Endothelial cell of umbilical vein (primary cell): ENCODE measurements at regions not wholly inside any gene's neighbourhood (a gene's known extent, or its start where the extent isn't known, plus 50 kb on each side); places are given as distances from the start of the nearest gene placed in this dataset.

Experiments used
- BruUV-seq: library from RNA; stranded (reverse); fragments of 400-500 nt; replicated peaks from 2 replicates; lab custom pipeline; 2021; lab: Mats Ljungman, UMichigan
- CTCF ChIA-PET: fragments of 300-600, 350-600 bp; sonication (Branson Sonifier 250); formaldehyde crosslinking; loops from one replicate; lab custom pipeline; 2021; ENCODE audit warnings: antibody characterized with exemption, inconsistent platforms; lab: Charles Lee
- POLR2A ChIA-PET: fragments of 300-600, 350-600 bp; sonication (Branson Sonifier 250); formaldehyde crosslinking; loops from one replicate; lab custom pipeline; 2021; ENCODE audit warnings: antibody characterized with exemption, inconsistent platforms; lab: Charles Lee
- DNase-seq: peaks from one replicate; pipeline ENCODE4 v3.0.0-alpha.2; 2011; ENCODE audit warnings: low read depth, low spot score
- FAIRE-seq: peaks from 2 replicates; lab custom pipeline; 2011; peaks lifted over from hg19 to GRCh38; lab: Jason Lieb, UNC
- H2AFZ ChIP-seq: 2 replicates; pipeline ENCODE4 v1.6.0; 2012; ENCODE audit warnings: low read depth, low read length, control low read depth, inconsistent platforms
- H3K27ac ChIP-seq: 2 replicates; pipeline ENCODE4 v1.5.1; 2011; ENCODE audit warnings: low read depth, mild to moderate bottlenecking, control low read depth, low read length, moderate library complexity; ENCODE audit not compliant: insufficient read depth
- H3K27me3 ChIP-seq, 2 experiments: 2 replicates each; pipeline versions ENCODE4 v1.6.0 to v1.6.1; 2011; ENCODE audit warnings: low read length in 2 of 2, mixed read lengths in 1 of 2; ENCODE audit not compliant: control insufficient read depth in 2 of 2, insufficient read depth in 2 of 2
- H3K36me3 ChIP-seq, 2 experiments: 2 replicates in 1 of 2; 3 replicates in 1 of 2; pipeline ENCODE4 v1.5.1; 2011; ENCODE audit warnings: low read length in 2 of 2, mild to moderate bottlenecking in 1 of 2, moderate library complexity in 1 of 2; ENCODE audit not compliant: control insufficient read depth in 2 of 2, insufficient read depth in 2 of 2; ENCODE audit errors: extremely low read depth in 1 of 2
- H3K4me1 ChIP-seq: 3 replicates; pipeline ENCODE4 v1.5.1; 2011; ENCODE audit warnings: mild to moderate bottlenecking, low read length; ENCODE audit not compliant: control insufficient read depth, insufficient read depth; ENCODE audit errors: extremely low read depth
- H3K4me2 ChIP-seq: 2 replicates; pipeline ENCODE4 v1.6.1; 2011; ENCODE audit warnings: low read length, control low read depth, mixed read lengths; ENCODE audit not compliant: insufficient read depth
- H3K4me3 ChIP-seq, 3 experiments: fragments of 200-600 bp in 1 of 3; sonication (generic), shearing (Covaris generic) in 1 of 3; replicated peaks in 1 of 3; 2 replicates each; pipeline ENCODE4 v1.5.1; 2011 to 2016; ENCODE audit warnings: control low read depth in 3 of 3, low read length in 3 of 3, mild to moderate bottlenecking in 2 of 3, inconsistent platforms in 1 of 3, low read depth in 1 of 3, moderate library complexity in 1 of 3; ENCODE audit not compliant: insufficient read depth in 1 of 3
- H3K79me2 ChIP-seq: 2 replicates; pipeline ENCODE4 v1.6.0; 2012; ENCODE audit warnings: low read length, inconsistent platforms; ENCODE audit not compliant: control insufficient read depth, insufficient read depth
- H3K9ac ChIP-seq: replicated peaks from 2 replicates; pipeline ENCODE3; 2011; ENCODE audit warnings: low read length, control low read depth; ENCODE audit not compliant: insufficient read depth; ENCODE audit errors: extremely low read depth
- H3K9me1 ChIP-seq: replicated peaks from 3 replicates; pipeline ENCODE4 v1.6.0; 2011; ENCODE audit warnings: mild to moderate bottlenecking, low read length; ENCODE audit not compliant: control insufficient read depth, insufficient read depth; ENCODE audit errors: extremely low read depth
- H3K9me3 ChIP-seq: replicated peaks from 2 replicates; pipeline ENCODE4 v1.5.1; 2012; ENCODE audit warnings: low read length, inconsistent platforms; ENCODE audit not compliant: control insufficient read depth, insufficient read depth
- H4K20me1 ChIP-seq: replicated peaks from 2 replicates; pipeline ENCODE3; 2011; ENCODE audit warnings: mild to moderate bottlenecking, low read length; ENCODE audit not compliant: control insufficient read depth, insufficient read depth; ENCODE audit errors: extremely low read depth
- EZH2 ChIP-seq: IDR thresholded peaks from 2 replicates; pipeline ENCODE4 v1.6.1; 2012; ENCODE audit warnings: borderline replicate concordance, low read depth, mild to moderate bottlenecking, moderate library complexity, low read length, inconsistent platforms; ENCODE audit not compliant: severe bottlenecking
- FOS ChIP-seq: IDR thresholded peaks from 2 replicates; pipeline ENCODE4 v1.6.1; 2011; ENCODE audit warnings: mild to moderate bottlenecking, low read length, moderate library complexity, borderline replicate concordance; ENCODE audit not compliant: insufficient read depth
- GATA2 ChIP-seq: IDR thresholded peaks from 2 replicates; pipeline ENCODE4 v1.7.0; 2011; ENCODE audit warnings: low read depth, mild to moderate bottlenecking, moderate library complexity, mixed read lengths, low read length; ENCODE audit not compliant: insufficient read length, insufficient read depth
- JUN ChIP-seq: IDR thresholded peaks from 2 replicates; pipeline ENCODE4 v1.6.1; 2011; ENCODE audit warnings: borderline replicate concordance, low read depth; ENCODE audit not compliant: insufficient read length, insufficient read depth
- MAX ChIP-seq: IDR thresholded peaks from 2 replicates; pipeline ENCODE4 v1.6.1; 2011; ENCODE audit not compliant: insufficient read depth, insufficient read length
- MYC ChIP-seq: IDR thresholded peaks from one replicate; pipeline ENCODE4 v1.6.1; 2011; ENCODE audit warnings: mild to moderate bottlenecking, low read depth, low read length
- POLR2A ChIP-seq: IDR thresholded peaks from 2 replicates; pipeline ENCODE4 v1.6.1; 2012; ENCODE audit warnings: low read depth, mild to moderate bottlenecking, control low read depth, low read length
- POLR2AphosphoS5 ChIP-seq: IDR thresholded peaks from 2 replicates; pipeline ENCODE4 v1.6.1; 2012; ENCODE audit warnings: low read depth, mild to moderate bottlenecking, control low read depth, low read length, moderate library complexity; ENCODE audit not compliant: insufficient read depth
- dilution Hi-C: fragments of 300-500 bp; cut with MboI; formaldehyde crosslinking; loops from one replicate; pipeline ENCODE4 v1.15.0; 2019; ENCODE audit warnings: low sequenced_read_pairs; ENCODE audit not compliant: extremely low pct_ligation_motif_present
- intact Hi-C: fragments of 100-400 bp; cut with micrococcal nuclease; formaldehyde crosslinking; loops from one replicate; pipeline ENCODE4 v1.10.0; 2022
- TF ChIP-seq, protein P1 (sequence below), 2 donors: IDR thresholded peaks; 1 replicate in 1 of 2; 2 replicates in 1 of 2; pipeline ENCODE4 v1.5.1; 2011; ENCODE audit warnings: low read length in 2 of 2, mild to moderate bottlenecking in 2 of 2, moderate library complexity in 2 of 2, control low read depth in 1 of 2, inconsistent platforms in 1 of 2, low read depth in 1 of 2; ENCODE audit not compliant: insufficient read depth in 1 of 2; ENCODE audit errors: extremely low read depth in 1 of 2

- no peak overlapping the region for H3K4me2 ChIP-seq
- H3K9me3 ChIP-seq: no peaks in the 10 kb centered on the region
- no peak overlapping the region for H2AFZ ChIP-seq
- no TSS peak for BruUV-seq
- H3K9ac ChIP-seq: no peak overlapping the region
- intact Hi-C loops (no loop called here), dilution Hi-C loops (no loop called here)
- no peaks in the 10 kb centered on the region for H3K4me1 ChIP-seq
- ChIA-PET POLR2A (no interaction called here), CTCF (interaction anchor here (1.1 kb wide), 1 partner anchor 86 kb away, joined by 3 read pairs; no protein-coding TSS in a partner anchor)
- DNase-seq (no peak), FAIRE-seq (no peak)
- no peaks in the 10 kb centered on the region for H4K20me1 ChIP-seq
- H3K27ac ChIP-seq: no peak overlapping the region
- H3K4me3 ChIP-seq: no peak overlapping the region
- TF ChIP-seq, protein P1, sequence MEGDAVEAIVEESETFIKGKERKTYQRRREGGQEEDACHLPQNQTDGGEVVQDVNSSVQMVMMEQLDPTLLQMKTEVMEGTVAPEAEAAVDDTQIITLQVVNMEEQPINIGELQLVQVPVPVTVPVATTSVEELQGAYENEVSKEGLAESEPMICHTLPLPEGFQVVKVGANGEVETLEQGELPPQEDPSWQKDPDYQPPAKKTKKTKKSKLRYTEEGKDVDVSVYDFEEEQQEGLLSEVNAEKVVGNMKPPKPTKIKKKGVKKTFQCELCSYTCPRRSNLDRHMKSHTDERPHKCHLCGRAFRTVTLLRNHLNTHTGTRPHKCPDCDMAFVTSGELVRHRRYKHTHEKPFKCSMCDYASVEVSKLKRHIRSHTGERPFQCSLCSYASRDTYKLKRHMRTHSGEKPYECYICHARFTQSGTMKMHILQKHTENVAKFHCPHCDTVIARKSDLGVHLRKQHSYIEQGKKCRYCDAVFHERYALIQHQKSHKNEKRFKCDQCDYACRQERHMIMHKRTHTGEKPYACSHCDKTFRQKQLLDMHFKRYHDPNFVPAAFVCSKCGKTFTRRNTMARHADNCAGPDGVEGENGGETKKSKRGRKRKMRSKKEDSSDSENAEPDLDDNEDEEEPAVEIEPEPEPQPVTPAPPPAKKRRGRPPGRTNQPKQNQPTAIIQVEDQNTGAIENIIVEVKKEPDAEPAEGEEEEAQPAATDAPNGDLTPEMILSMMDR (IDR thresholded peaks at IDR 0.05; ENCODE audit: extremely low read depth in 1 of 2, insufficient read depth in 1 of 2, low read depth in 1 of 2, low read length in 2 of 2): no peak
- TF ChIP-seq GATA2 (no peak), POLR2A (no peak), MYC (no peak), MAX (no peak), EZH2 (no peak), JUN (no peak), POLR2AphosphoS5 (no peak), FOS (no peak)
- no peaks in the 10 kb centered on the region for H3K79me2 ChIP-seq
- no peaks in the 10 kb centered on the region for H3K27me3 ChIP-seq
- H3K9me1 ChIP-seq: no peaks in the 10 kb centered on the region
- no peaks in the 10 kb centered on the region for H3K36me3 ChIP-seq
Measured at GRCh38 chr3:144444546-144444945, 472.9 kb downstream of the DIPK2A start.
